NCI-H2107 (cell line): ENCODE measurements at regions not wholly inside any gene's neighbourhood (a gene's known extent, or its start where the extent isn't known, plus 50 kb on each side); places are given as distances from the start of the nearest gene placed in this dataset.
"Not testable (repeated sequence)": the region's sequence is repeated elsewhere in the genome, so short reads cannot be mapped to it uniquely, and the experiment has no call there.

ENCODE experiments used
- DNase-seq: peaks from one replicate; lab custom pipeline; 2025; lab: John Stamatoyannopoulos, UW

GRCh38 chr3:147153830-147154539 is 252.4 kb downstream of the ZIC4 start:
- no peak for DNase-seq

DNA sequence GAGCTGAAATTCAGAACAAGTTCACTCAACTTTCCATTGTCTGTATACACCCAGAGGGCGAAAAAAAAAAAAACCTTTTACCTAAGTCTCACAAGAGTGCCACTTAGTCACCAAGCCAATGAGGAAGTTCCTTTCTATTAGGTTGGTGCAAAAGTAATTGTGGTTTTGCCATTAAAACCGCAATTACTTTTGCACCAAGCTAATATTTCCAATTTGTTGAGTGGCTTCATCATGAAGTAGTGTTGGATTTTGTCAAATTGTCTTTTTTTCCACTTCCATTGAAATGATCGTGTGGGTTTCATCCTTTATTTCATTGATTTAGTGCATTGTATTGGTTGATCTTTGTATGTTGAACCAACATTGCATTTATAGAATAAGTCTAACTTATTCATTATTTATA is 253.9 kb downstream of the ZIC4 start:
- DNase-seq = no peak

- no peak for DNase-seq
Measured at GRCh38 chr3:147141516-147142288, 264.6 kb downstream of the ZIC4 start.

DNA sequence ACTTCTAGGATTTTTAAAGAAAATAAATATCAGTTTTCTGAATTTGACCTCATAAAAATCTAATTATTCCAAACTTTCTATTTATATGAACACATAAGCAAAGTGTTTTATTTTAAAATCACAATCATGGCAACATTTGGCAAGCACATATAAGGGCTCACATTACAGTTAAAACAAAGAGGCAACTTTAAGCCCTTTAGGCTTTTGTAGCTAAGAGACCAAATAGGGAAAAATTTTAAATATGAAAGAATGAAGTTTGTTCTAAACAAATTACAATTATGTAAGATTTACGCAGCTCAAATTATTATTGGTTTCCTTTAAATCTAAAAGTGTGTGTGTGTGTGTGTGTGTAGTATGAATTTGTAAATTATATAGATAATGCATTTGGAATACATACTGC is 267.0 kb downstream of the ZIC4 start:
- DNase-seq = no peak

DNA sequence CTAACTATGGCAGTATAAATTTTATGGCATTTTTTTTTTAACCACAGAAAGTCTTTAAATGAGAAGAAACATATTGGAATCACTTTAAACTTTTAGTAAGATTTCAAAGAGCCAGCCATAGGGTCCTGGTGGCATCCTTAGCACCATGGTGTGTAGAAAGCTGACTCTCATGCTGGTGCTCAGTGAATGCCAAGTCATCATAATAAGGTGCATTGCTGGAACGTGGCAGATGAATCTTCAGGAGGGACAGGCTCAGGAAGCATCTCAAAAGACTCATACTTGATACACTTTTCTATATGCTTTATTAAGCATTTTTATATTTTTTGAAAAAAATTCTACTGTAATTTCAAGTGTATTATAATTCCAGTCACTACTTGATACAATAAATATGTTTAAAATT is 274.2 kb downstream of the ZIC4 start:
- DNase-seq = no peak

GRCh38 chr3:147130461-147130860 is 275.9 kb downstream of the ZIC4 start:
- no peak for DNase-seq

DNA sequence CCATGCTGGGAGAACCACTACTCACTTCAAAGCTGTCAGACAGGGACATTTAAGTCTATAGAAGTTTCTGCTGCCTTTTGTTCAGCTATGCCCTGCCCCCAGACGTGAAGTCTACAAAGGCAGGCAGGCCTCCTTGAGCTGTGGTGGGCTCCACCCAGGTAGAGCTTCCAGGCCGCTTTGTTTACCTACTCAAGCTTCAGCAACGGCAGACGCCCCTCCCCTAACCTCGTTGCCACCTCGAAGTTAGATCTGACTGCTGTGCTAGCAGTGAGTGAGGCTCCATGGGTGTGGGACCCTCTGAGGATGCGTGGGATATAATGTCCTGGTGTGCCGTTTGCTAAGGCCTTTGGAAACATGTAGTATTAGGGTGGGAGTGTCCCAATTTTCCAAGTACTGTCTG is 276.7 kb downstream of the ZIC4 start:
- no peak for DNase-seq

GRCh38 chr3:147122350-147122749 is 284.0 kb downstream of the ZIC4 start:
- DNase-seq = no peak

DNA sequence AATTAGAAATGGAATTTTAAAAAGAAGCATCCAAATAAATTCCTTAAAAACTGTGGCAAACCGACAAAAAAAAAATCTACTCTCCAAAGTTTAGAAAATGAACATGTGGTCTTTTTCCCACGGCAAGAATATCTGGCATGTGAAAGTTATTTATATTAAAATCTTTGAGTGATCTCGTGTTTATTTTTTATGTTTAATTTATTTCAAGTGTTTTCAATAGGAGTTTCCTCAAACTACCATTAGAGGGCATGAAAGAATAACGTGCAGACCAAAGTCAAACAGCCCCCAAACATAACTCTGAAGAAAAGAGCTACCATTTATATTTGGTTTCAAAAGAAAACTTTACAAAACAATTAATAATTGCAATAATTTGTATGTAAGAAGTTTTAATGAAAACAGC is 286.4 kb downstream of the ZIC4 start:
- no peak for DNase-seq

DNA sequence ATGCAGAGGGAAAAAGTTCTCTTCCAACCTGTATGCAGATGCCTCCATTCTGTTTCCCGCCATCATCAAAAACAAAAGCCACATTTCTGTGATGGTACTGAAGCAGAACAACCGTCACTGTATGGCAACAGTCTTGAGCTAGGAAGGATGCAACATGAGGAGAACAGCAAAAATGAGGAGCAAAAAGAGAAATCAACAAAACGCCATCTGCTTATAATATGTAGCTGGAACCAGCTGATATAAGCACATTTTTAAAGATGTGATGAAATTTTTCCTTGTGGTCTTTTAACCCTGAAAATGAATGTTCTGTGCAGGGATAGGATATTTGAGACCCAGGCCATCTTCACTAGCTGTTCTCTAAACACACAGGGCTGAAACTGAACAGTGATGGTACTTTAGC is 287.0 kb downstream of the ZIC4 start:
- DNase-seq = no peak

DNA sequence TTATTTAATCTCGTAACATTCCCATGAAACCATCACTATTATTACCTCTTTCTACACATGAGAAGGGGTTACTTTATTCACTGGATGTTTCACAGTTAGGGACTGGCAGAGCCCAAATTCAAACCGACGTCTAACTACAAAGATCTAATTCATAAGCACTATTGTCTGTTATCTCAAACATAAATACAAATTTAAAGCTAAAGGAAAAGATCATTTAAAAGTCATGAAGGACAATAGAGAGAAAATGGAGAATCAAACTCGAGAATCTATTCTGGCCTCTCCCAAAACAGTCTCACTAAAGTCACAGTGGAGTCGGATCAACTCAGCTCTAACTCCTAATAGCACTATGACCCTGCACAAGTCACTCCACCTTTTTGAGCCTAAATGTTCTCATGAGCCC is 287.7 kb downstream of the ZIC4 start:
- DNase-seq = no peak

DNA sequence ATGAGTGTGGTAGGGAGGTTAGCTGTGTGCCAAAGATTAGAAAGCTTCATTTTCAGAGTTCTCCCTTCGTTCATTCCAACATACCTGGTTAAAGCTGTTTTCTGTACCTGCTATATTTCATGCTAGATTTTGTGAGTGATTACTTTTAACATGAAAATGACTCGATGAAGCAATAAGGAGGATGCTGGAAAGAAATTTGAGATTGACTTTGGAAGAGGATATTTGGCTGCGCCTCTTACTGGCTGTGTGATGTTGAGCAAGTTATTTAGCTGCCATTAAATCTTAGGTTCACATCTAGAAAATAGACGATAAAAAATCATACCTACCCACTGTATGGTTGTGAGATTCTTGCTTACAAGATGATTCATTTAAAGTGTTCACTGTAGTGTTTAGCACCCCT is 288.7 kb downstream of the ZIC4 start:
- no peak for DNase-seq

GRCh38 chr3:147113293-147114044 is 292.9 kb downstream of the ZIC4 start:
- no peak for DNase-seq

DNA sequence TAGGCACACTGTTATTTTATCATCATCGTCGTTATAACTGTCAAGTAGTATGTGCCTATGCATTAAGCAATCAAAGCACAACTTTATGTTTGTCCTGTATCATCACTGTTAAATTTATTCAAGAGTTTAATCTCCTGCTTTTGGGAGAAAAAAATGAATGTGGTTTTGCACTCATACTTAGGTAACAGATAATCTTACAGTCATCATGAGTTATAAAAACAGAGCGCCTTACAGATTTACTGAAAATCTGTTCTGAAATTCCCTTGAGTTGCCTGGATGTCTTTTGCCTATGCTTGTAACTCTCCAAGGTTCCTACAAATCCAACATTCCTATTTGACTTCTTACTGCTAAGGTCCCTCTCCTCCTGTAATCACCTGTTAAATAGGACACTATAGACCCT is 307.3 kb downstream of the ZIC4 start:
- no peak for DNase-seq

GRCh38 chr3:147090461-147090860 is 315.9 kb downstream of the ZIC4 start:
- DNase-seq = no peak

DNA sequence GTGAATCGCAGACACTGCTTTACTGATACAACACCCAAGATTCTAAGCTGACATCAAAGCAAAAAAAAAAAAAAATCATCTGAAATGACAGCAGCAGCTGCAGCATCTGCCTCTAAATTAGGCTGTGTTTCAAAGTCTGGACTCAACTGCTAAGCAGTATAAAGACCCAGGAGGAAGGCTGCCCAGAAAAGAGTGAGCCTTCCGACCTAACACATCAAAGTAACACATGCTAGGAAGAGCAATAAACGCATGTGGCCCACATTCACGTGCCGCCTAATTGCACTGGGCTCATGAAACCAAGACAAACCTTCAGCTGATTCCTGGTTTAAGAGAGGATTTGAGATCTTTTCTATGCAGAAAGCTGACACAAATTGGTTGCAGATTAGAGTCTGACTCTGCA is 317.1 kb downstream of the ZIC4 start:
- DNase-seq = no peak

- DNase-seq = not testable (repeated sequence)
Measured at GRCh38 chr3:147059500-147059899, 346.8 kb downstream of the ZIC4 start.

DNA sequence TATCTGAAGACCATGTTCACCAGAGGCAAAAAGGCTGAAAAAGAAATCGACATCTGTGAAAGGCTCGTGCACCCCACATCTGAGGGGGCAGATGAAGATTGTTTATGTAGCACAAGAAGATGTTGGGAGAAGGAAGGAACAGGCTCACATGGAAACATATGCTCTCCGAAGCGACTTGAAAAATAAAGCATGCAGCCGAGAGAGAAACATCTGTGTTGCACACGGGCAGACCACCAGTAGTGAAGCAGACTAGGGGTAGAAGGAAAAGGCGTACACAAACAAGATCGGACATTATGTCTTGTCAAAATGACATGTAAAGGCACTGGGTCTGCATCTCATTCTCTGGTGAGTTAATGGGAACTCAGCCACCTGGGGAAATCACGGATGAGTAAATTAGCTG is 356.5 kb downstream of the ZIC4 start:
- no peak for DNase-seq

DNA sequence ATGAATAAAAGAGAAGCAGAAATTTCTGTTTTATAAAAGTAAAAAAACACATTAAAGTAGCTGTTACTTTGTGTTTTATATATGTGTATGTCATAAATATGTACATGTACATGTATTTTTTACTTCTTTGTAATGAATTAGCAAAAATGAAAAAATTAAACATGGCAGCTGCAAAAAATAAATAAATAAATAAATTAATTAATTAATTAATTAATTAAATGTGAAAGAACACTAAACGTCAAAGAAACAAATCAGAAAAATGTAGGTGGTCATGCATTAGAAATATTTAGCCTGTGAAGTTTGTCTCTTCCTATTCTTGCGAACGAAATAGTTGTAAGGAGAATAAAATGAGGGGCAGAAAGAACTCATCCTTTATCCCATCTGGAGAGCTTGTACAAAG is 357.0 kb downstream of the ZIC4 start:
- DNase-seq = no peak

GRCh38 chr3:147046916-147047315 is 359.4 kb downstream of the ZIC4 start:
- DNase-seq = no peak

- no peak for DNase-seq
Measured at GRCh38 chr3:147038481-147038880, 367.9 kb downstream of the ZIC4 start.

- no peak for DNase-seq
Measured at GRCh38 chr3:147034359-147034758, 372.0 kb downstream of the ZIC4 start.

DNA sequence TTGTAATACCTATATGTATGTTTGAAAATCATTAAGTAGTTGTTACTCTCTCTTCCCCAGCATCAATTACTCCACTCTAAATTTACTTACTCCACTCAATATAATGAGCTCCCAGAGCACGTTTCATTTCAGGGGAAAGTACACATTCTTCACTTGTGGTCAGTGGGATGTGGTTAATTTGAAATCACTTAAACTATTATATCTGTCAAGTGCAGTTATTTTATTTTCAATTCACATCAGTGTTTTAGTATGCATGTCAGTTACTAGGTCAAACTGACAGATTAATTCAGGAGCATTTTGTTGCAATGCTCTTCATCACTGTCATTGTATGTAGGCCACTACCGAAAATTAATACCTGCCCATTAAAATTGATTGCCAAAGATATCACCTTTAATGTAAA is 376.1 kb downstream of the ZIC4 start:
- no peak for DNase-seq
